ENCODE measurements at regions not wholly inside any gene's neighbourhood (a gene's known extent, or its start where the extent isn't known, plus 50 kb on each side); places are given as distances from the start of the nearest gene placed in this dataset.

- Histone ChIP-seq H3K27ac (ENCODE audit: insufficient read depth, low read length) (no peak overlapping the region), H3K4me1 (ENCODE audit: control insufficient read depth, insufficient read depth, low read length) (no peaks in the 10 kb centered on the region), H3K14ac (replicated peaks; ENCODE audit: low read depth, low read length) (no peak overlapping the region), H4K20me1 (ENCODE audit: insufficient read depth, low read length) (no peaks in the 10 kb centered on the region), H2BK15ac (ENCODE audit: low read depth, low read length) (no peak overlapping the region), H2AK5ac (ENCODE audit: low read depth, low read length) (no peak overlapping the region), H4K91ac (ENCODE audit: insufficient read depth, low read depth, low read length) (no peak overlapping the region), H2AFZ (replicated peaks; ENCODE audit: low read length, poor library complexity) (no peak overlapping the region), H3K4me2 (ENCODE audit: low read depth, low read length) (no peak overlapping the region), H2BK120ac (ENCODE audit: low read depth, low read length) (no peak overlapping the region), H3K9ac (ENCODE audit: low read depth, low read length) (no peak overlapping the region), H3K27me3 (ENCODE audit: control insufficient read depth, insufficient read depth, low read length) (no peaks in the 10 kb centered on the region), H3K56ac (ENCODE audit: extremely low read depth, insufficient read depth, low read length) (no peak overlapping the region), H3K4me3 (ENCODE audit: insufficient read depth, low read depth, low read length) (no peak overlapping the region), H3K18ac (ENCODE audit: low read depth, low read length) (no peak overlapping the region), H3K9me1 (ENCODE audit: insufficient read depth, low read length) (no peaks in the 10 kb centered on the region), H3K36me3 (ENCODE audit: control insufficient read depth, insufficient read depth, low read length) (no peaks in the 10 kb centered on the region), H2BK20ac (ENCODE audit: low read depth, low read length) (no peak overlapping the region), H2BK5ac (ENCODE audit: low read depth, low read length, poor library complexity, severe bottlenecking) (no peak overlapping the region), H4K5ac (ENCODE audit: low read depth, low read length) (no peak overlapping the region), H3K9me3 (ENCODE audit: control insufficient read depth, insufficient read depth, low read length) (no peaks in the 10 kb centered on the region), H3K79me1 (ENCODE audit: low read depth in 1 of 2, low read length in 2 of 2) (no peaks in the 10 kb centered on the region), H3K4ac (ENCODE audit: low read depth, low read length) (no peak overlapping the region), H2AK9ac (replicated peaks; ENCODE audit: low read depth, low read length, poor library complexity) (no peak overlapping the region), H3K23ac (ENCODE audit: low read depth, low read length) (no peak overlapping the region), H4K8ac (ENCODE audit: low read depth in 2 of 2, low read length in 2 of 2) (no peak overlapping the region)
- WGBS, 2 experiments (ENCODE audit: extremely low coverage in 2 of 2, insufficient read length in 1 of 2), result no CpG with 5 or more reads among the region's 2 CpGs
- dilution Hi-C loops (cut with HindIII; ENCODE audit: low sequenced_read_pairs, unreplicated experiment), result no loop called here
- in situ Hi-C loops (cut with MboI; ENCODE audit: low sequenced_read_pairs), result loop anchor here (25.0 kb wide), 1 partner anchor 855 kb away; no protein-coding TSS in a partner anchor
- intact Hi-C loops (cut with micrococcal nuclease), result no loop called here
- POLR2A ChIA-PET (ENCODE audit: unreplicated experiment), result no interaction called here
- CTCF ChIA-PET, result no interaction called here
- ATAC-seq (ENCODE audit: low read depth) (no peak), DNase-seq (no peak)
- BruUV-seq (replicated peaks), result no TSS peak
- TF ChIP-seq CTCF (conservative IDR thresholded peaks at IDR 0.05; ENCODE audit: low read depth, low read length) (no peak), NFE2L2 (IDR thresholded peaks at IDR 0.05; ENCODE audit: low read depth, low read length) (no peak), ELK1 (IDR thresholded peaks at IDR 0.05; ENCODE audit: borderline replicate concordance, low read depth, low read length) (no peak), BHLHE40 (IDR thresholded peaks at IDR 0.05; ENCODE audit: low read depth, low read length) (no peak), USF2 (IDR thresholded peaks at IDR 0.05; ENCODE audit: low read depth, low read length) (no peak), RAD21 (IDR thresholded peaks at IDR 0.05; ENCODE audit: low read length) (no peak), MAZ (IDR thresholded peaks at IDR 0.05; ENCODE audit: borderline replicate concordance, low read depth, low read length) (no peak), MAFK (IDR thresholded peaks at IDR 0.05; ENCODE audit: low read depth, low read length) (no peak), RCOR1 (IDR thresholded peaks at IDR 0.05; ENCODE audit: insufficient replicate concordance, low read length) (no peak)
Measured at GRCh38 chr4:180682776-180683175, 1560.4 kb upstream of the TENM3 start.

Data from IMR-90 (cell line).